GM12872 (cell line): ENCODE measurements at regions not wholly inside any gene's neighbourhood (a gene's known extent, or its start where the extent isn't known, plus 50 kb on each side); places are given as distances from the start of the nearest gene placed in this dataset.

ENCODE experiments used
- TF ChIP-seq, protein P1 (sequence below): IDR thresholded peaks from 3 replicates; pipeline ENCODE4 v1.5.1; 2011; ENCODE audit warnings: low read depth, mild to moderate bottlenecking, low read length, moderate library complexity; ENCODE audit not compliant: insufficient read depth

DNA sequence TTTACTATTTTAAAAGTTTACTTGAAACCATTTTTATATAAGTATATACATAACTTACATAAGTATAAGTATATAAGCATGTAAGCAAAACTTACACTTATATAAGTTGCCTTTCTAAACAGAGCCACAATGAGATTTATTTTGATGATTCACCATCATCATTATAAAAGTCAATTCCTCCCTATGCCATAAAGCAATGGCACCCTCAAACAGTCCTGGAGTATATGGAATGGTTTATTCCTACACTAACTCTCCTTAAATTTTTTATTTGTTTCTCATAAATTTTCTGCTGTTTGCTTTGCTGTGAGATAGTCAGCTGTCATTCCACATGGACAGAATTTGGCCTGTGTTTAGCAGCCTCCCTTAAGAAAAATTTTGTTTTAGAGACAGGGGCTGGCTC is 114.2 kb downstream of the NAB1 start:
- TF ChIP-seq, protein P1, sequence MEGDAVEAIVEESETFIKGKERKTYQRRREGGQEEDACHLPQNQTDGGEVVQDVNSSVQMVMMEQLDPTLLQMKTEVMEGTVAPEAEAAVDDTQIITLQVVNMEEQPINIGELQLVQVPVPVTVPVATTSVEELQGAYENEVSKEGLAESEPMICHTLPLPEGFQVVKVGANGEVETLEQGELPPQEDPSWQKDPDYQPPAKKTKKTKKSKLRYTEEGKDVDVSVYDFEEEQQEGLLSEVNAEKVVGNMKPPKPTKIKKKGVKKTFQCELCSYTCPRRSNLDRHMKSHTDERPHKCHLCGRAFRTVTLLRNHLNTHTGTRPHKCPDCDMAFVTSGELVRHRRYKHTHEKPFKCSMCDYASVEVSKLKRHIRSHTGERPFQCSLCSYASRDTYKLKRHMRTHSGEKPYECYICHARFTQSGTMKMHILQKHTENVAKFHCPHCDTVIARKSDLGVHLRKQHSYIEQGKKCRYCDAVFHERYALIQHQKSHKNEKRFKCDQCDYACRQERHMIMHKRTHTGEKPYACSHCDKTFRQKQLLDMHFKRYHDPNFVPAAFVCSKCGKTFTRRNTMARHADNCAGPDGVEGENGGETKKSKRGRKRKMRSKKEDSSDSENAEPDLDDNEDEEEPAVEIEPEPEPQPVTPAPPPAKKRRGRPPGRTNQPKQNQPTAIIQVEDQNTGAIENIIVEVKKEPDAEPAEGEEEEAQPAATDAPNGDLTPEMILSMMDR = no peak

DNA sequence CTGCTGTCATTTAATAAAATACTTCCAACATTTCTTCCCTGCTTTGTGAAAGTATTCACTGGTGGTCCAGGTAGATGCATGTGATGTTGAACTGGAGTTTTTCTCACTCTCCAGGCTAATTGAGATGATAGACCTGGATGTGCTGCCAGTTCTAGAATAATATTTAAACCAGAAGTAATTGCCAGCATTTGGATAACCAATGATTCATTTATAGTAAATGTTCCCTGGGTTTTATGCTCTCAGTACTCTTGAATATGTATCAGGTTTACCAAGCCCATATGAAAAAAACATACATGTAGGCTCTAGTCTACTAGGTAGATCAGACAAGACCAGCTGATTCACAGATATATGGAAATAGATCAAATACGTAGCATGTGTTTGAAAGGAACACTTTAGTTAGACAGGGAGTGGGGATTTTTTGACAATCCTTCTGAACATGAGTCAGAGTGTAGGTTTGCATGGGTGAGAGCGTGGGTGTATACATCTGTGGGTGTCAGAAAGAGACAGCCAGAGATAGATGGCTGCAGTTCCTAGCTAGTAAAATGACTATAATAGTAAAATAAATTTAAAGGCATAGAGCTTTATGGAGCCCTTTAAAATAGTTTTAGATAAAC is 115.1 kb downstream of the NAB1 start:
- TF ChIP-seq, protein P1 = no peak

DNA sequence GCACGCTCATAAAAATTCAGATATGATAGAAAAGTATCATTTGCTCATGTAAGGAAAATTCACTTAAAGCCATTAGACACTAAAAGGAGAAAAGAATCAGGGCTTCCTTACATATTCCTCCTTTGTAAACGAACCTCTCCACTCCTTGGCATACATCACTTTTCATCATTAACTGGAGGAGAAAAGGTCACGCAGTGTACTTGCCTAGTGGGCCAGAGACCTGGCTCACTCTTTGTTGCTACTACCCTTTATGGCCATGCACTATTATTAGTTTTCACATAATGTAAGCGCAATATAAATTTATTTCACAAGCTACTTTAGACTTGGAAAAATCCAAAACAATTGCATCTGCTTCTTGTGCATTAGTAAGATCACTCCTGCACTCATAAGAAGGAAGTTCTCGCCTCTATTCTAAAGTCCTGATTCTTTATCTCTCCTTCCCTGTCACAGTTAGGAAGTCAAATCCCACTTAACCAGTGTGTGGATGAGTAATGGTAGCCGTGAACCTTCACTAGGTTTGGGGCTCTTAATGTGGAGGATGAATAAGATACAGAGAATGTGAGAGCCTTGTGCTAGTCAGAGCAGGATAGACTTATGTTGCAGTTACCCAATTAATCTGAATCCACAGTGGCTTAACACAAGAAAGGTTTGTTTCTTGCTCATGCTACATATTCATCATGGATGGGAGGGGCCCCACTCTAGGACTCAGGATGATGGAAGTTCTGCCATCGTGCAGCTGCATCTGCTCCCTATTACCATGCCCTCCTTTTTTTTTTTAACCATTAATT is 115.0 kb upstream of the GLS start:
- TF ChIP-seq, protein P1 = no peak

DNA sequence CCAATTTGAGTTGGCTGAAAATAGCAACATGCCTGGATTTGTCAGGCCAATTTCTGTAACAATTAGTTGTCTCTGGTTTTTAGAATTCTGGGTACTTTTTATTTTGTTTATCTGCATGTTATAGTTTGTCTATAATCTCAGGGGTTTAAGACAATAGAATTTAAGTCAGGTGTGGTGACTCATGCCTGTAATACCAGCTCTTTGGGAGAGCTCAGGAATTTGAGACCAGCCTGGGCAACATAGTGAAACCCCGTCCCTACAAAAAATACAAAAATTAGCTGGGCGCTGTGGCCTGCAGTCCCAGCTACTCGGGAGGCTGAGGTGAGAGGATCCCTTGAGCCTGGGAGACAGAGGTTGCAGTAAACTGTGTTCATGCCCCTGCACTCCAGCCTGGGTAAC is 114.4 kb upstream of the GLS start:
- TF ChIP-seq, protein P1 = no peak

DNA sequence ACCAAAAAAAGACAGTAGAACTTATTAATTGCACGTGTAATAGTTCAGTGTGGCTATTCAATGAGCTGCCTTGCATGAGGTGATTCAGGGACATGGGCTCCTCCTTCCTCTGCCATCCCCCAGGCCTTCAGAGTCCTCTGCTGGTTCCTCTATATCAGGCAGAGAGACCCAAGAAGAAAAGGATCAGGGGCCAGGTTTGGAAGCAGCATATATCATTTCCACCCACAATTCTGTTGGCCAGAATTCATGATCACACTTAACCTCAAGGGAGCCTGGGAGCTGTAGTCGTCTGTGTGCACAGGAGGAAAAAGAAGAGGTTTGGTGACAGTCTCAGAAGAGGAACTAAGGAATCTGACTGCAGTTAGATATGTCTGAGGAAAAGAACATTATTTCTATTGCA is 114.0 kb upstream of the GLS start:
- TF ChIP-seq, protein P1 = no peak

DNA sequence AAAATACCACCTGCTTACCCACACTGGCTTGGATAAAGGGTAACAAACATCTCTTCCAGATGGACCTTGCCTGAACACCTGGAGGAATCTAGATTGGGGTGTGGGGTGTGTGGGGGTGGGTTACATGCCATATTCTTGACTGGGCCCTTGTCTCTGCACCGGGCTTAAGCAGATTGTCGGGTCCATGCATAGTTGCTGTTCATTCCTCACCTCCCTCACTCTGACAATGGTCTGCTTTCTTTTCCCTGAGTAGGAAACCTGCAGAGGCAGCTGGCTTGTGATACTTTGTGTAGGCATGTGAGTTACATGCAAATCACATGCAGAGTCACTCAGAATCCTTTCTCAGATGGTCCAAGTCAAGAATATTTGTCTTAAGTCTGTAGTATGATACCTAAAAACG is 112.8 kb upstream of the GLS start:
- TF ChIP-seq, protein P1 = no peak

DNA sequence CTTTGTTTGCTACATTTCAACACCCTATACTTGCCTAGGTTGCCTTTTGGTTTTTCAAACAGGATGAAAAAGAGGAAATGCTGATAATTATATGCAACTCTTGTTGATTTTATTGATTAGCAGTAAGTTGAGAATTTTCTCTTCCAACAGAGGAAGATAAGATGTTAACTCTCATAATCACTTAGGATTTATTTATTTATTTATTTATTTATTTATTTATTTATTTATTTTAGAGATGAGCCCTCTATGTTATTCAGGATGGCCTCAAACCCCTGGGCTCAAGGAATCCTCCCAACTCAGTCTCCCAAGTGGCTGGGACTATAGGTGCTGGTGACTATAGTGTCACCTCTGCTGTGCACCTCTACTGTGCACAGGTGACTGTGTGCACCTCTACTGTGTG is 111.4 kb upstream of the GLS start:
- TF ChIP-seq, protein P1 = no peak
